ENCODE measurements at regions not wholly inside any gene's neighbourhood (a gene's known extent, or its start where the extent isn't known, plus 50 kb on each side); places are given as distances from the start of the nearest gene placed in this dataset.
"Not testable (repeated sequence)": the region's sequence is repeated elsewhere in the genome, so short reads cannot be mapped to it uniquely, and the experiment has no call there.

- no peak for TF ChIP-seq POLR2A (IDR thresholded peaks at IDR 0.05; ENCODE audit: low read length)
- TF ChIP-seq GATA1 (IDR thresholded peaks at IDR 0.05; ENCODE audit: low read depth, low read length), result no peak
- DNase-seq, result no peak
Observed at GRCh38 chr10:10725196-10725595, 292.5 kb upstream of the CELF2 start.

DNA sequence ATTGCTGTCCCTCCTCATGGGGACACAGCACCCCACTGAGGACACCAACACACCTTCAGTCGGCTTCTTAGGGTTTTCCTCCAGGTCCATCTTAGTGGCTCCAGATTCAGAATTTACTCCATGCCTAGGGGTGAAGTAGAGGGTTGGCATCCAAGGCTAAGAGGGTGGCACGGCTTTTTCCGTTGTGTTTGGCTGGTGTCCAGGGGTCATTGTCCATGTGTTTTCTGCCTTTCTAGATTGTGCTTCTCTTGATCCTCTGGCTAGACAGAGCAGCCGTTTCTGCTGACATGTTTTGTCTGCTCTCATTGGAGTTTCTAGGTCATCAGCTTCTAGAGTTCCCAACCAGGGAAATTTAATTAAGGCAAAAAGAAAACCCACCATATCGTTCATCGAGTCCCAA lies 291.6 kb upstream of the CELF2 start:
- no peak for DNase-seq
- no peak for TF ChIP-seq POLR2A (IDR thresholded peaks at IDR 0.05; ENCODE audit: low read length)
- TF ChIP-seq GATA1 (IDR thresholded peaks at IDR 0.05; ENCODE audit: low read depth, low read length), result no peak

DNA sequence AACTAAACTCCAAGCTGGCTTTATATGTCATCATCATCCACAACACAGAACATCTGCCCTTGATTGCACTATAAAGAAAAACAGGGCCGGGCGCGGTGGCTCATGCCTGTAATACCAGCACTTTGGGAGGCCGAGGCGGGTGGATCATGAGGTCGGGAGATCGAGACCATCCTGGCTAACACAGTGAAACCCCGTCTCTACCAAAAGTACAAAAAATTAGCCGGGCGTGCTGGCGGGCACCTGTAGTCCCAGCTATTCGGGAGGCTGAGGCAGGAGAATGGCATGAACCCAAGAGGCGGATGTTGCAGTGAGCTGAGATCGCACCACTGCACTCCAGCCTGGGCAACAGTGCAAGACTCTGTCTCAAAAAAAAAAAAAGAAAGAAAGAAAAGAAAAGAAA lies 290.3 kb upstream of the CELF2 start:
- DNase-seq, result not testable (repeated sequence)

GRCh38 chr10:10727812-10728211 lies 289.9 kb upstream of the CELF2 start:
- TF ChIP-seq GATA1 (IDR thresholded peaks at IDR 0.05; ENCODE audit: low read depth, low read length) (no peak), POLR2A (IDR thresholded peaks at IDR 0.05; ENCODE audit: low read length) (no peak)
- DNase-seq, result no peak

- TF ChIP-seq GATA1 (IDR thresholded peaks at IDR 0.05; ENCODE audit: low read depth, low read length), result no peak
- no peak for TF ChIP-seq POLR2A (IDR thresholded peaks at IDR 0.05; ENCODE audit: low read length)
- no peak for DNase-seq
Observed at GRCh38 chr10:10730471-10731043, 287.1 kb upstream of the CELF2 start.

DNA sequence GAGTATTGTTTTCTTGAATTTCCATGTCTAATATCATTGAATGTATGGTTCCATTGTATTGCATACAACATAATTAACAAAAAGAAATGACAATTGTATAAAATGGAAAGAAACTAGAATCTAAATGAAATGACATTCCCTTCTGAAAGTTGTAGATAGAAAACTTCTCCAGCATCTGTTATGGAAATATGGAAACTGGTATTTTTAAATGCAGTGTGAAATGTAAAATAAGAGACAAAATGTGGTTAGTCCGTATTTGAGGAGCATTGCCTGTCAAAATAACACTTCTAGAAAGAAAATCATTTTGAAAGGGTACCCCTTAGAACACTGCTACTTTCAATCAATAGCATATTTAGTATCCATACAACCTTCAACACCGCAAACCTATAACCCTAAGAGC lies 286.3 kb upstream of the CELF2 start:
- no peak for TF ChIP-seq POLR2A (IDR thresholded peaks at IDR 0.05; ENCODE audit: low read length)
- TF ChIP-seq GATA1 (IDR thresholded peaks at IDR 0.05; ENCODE audit: low read depth, low read length), result no peak
- DNase-seq, result no peak

GRCh38 chr10:10734356-10735064 lies 283.2 kb upstream of the CELF2 start:
- DNase-seq, result no peak
- no peak for TF ChIP-seq GATA1 (IDR thresholded peaks at IDR 0.05; ENCODE audit: low read depth, low read length)
- TF ChIP-seq POLR2A (IDR thresholded peaks at IDR 0.05; ENCODE audit: low read length), result no peak

GRCh38 chr10:10745291-10745690 lies 272.4 kb upstream of the CELF2 start:
- TF ChIP-seq GATA1 (IDR thresholded peaks at IDR 0.05; ENCODE audit: low read depth, low read length) (no peak), POLR2A (IDR thresholded peaks at IDR 0.05; ENCODE audit: low read length) (no peak)
- DNase-seq, result no peak

DNA sequence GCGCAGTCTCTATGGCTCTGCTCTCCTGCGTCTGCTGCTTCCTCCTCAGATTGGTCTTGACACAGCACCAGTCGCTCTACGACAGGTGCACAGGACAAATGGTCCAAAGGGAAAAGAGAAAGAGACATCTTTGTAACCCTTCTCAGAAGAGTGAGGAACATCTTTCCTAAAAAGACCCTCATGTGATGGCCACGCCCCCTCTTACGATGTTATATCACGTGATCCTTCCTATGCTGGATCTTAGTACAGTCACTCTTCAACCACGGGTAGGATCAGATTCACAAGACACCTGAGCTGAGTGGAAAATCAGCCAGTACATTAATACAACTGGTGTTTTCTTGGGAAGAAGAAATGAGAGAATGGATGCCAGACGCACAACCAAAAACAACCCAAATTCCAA lies 262.2 kb upstream of the CELF2 start:
- DNase-seq, result no peak
- TF ChIP-seq GATA1 (IDR thresholded peaks at IDR 0.05; ENCODE audit: low read depth, low read length) (no peak), POLR2A (IDR thresholded peaks at IDR 0.05; ENCODE audit: low read length) (no peak)

- TF ChIP-seq GATA1 (IDR thresholded peaks at IDR 0.05; ENCODE audit: low read depth, low read length) (no peak), POLR2A (IDR thresholded peaks at IDR 0.05; ENCODE audit: low read length) (no peak)
- no peak for DNase-seq
Observed at GRCh38 chr10:10758306-10758705, 259.4 kb upstream of the CELF2 start.

DNA sequence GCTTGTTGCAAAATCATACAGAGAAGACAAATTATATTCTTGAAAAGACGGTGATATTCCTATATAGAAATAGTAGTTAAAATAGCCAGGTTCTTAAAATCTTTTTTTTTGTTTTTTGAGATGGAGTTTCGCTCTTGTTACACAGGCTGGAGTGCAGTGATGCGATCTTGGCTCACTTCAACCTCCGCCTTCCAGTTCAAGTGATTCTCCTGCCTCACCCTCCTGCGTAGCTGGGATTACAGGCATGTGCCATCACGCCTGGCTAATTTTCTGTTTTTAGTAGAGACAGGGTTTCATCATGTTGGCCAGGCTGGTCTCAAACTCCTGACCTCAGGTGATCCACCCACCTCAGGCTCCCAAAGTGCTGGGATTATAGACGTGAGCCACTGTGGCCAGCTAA lies 257.9 kb upstream of the CELF2 start:
- not testable (repeated sequence) for DNase-seq

- no peak for DNase-seq
Observed at GRCh38 chr10:10765017-10765416, 252.7 kb upstream of the CELF2 start.

GRCh38 chr10:10772411-10772810 lies 245.3 kb upstream of the CELF2 start:
- DNase-seq, result no peak
- TF ChIP-seq POLR2A (IDR thresholded peaks at IDR 0.05; ENCODE audit: low read length) (no peak), GATA1 (IDR thresholded peaks at IDR 0.05; ENCODE audit: low read depth, low read length) (no peak)

More at GRCh38 chr10:10765017-10765416, 252.7 kb upstream of the CELF2 start:
- no peak for TF ChIP-seq POLR2A (IDR thresholded peaks at IDR 0.05; ENCODE audit: low read length)
- no peak for TF ChIP-seq GATA1 (IDR thresholded peaks at IDR 0.05; ENCODE audit: low read depth, low read length)

GRCh38 chr10:10772874-10773508 lies 244.7 kb upstream of the CELF2 start:
- DNase-seq, result no peak
- no peak for TF ChIP-seq GATA1 (IDR thresholded peaks at IDR 0.05; ENCODE audit: low read depth, low read length)

DNA sequence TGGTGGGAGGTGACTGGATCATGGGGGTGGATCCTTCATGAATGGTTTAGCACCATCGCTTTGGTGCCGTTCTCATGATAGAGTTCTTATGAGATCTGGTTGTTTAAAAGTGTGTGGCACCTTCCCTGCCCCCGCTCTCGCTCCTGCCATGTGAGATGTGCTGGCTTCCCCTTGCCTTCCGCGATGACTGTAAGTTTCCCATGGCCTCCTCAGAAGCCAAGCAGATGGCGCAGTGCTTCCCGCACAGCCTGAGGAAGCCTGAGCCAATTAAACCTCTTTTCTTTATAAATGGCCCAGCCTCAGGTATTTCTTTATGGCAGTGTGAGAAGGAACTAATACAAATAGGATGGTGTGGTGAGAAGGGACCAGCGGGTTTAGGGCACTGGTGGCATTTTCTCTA lies 243.3 kb upstream of the CELF2 start:
- TF ChIP-seq POLR2A (IDR thresholded peaks at IDR 0.05; ENCODE audit: low read length) (no peak), GATA1 (IDR thresholded peaks at IDR 0.05; ENCODE audit: low read depth, low read length) (no peak)
- no peak for DNase-seq
